ENCODE measurements at regions not wholly inside any gene's neighbourhood (a gene's known extent, or its start where the extent isn't known, plus 50 kb on each side); places are given as distances from the start of the nearest gene placed in this dataset.
A peak's percentile ranks its signal among the peaks of the same experiment; 100 is the strongest.

DNA sequence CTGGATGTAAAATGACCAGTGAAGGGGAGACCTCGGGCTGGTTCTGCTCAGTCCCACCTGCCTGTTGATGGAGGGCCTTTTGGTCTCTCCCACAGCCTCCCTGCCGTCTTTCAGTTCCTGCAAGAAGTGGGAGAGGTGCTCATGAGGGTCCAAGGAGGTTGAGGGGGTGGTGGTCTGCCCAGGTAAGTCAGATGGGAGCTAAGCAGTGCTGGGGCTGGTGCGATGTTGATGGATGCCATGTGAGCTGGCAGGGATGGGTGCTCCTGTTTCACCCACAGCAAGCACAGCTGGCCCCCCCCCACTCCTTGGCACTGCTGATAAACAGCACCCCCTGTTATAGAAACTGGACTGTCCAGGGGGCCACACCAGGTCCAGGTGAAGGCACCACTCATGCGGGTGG lies 145.6 kb downstream of the NSG2 start:
- DNase-seq, result no peak

DNA sequence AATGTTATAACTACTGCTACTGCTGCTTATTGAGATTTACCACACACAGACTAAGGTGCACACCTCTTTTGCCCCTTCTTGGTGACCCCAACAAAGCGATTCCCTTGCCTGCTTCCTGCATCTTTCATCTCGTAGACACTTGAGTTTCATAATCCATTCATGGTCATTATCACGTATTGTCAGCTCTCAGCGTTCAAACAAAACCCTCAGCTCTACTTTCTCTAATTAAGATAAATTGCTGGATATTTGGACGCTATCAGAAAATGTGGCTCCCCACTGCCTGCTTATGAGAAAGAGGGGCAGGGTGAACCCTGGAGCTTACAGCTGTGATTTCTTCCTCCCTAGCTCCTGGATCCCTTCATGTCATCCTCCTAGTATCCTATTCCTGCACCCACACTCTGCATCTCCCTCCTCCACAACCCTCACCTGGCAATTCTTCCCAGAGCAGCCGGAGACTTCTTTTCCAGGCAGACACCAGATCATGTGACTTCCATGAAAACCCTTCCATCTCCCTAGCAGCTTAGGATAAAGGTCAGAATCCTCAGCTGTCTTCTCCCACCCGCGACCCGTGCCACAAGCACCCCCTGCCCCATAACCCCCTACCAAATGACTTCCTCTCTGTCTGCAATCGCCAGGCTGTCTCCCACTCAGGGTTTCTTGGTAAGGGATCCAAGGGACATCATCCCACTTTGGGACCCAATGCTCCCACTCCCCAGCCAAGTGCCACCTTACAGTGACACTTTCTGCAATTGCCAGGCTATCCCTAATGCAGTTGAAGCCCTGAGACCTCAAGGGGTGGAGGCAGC lies 146.5 kb downstream of the NSG2 start:
- DNase-seq, result no peak

DNA sequence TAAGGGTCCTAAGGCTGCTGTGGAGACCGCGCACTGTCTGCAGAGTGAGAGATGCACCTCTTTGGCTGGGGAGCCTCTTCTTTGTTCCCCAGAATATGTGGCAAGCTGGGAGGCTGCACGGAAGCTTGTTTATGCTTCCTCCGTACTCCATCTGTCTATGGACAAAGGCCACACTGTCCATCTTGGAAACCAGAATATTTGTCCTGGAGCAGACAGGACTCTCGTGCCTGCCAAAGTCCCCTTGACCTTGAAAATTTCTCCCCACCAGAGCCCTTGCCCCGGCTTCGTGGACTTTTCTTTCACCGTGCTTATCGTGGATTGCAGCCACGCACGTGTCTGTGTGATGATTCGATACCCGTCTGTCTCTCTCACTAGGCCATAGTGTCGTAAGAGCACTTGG lies 147.4 kb downstream of the NSG2 start:
- DNase-seq, result no peak

DNA sequence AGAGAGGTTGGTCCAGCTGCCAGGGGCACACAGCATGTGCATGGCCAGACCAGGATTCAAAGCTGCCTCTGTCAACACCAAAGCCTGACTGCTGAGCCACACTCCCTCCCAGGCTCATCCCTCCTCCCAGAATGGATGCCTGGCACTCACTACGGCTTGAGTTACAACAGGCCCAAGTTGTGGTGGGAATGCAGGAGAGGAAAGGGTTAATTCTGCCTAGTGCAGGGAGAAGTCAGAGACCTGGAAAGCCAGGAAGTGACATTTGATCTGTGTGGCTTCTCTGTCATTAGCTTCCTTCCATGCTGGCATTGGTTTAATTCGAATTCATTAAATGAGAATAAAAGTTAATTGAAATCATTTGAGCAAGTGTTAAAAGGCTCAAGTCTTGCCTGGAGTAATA lies 150.0 kb downstream of the NSG2 start:
- no peak for DNase-seq

DNA sequence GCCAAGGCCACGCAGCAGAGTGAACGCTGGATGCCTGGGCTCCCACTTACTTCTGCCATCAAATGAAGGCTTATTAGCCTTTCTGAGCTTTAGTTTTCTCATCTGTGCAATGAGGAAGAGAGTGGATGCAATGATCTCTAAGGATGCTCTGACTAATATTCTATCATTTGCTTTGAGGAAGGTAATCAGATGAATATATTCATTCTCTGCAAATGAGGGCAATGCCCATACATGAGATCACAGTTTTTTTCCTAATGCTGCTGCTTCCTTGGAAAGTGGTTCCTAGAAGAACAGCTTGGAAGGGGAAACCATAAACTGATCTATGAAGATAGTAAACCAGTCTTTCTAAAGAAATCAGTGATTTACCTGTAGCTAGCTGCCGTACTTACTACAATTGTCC lies 152.4 kb downstream of the NSG2 start:
- no peak for DNase-seq

DNA sequence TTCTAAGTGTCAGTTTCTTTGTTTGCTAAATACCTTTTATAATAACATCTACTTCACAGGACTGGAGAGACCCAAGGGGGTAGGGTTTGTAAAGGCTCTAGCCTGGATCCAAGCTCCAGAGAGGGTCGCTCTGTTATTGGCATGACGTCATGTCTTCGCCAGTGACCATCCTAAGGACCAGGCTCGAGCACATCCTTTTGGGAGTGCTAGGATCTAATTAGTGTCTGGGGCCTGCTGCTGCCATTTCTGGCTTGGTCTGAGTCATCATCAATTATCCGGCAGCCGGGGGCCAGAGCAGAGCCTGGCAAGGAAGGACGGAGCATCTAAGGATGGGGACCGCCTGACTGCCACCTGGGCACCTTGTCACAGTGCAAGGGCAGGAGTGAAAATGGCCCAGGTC lies 153.0 kb downstream of the NSG2 start:
- no peak for DNase-seq

DNA sequence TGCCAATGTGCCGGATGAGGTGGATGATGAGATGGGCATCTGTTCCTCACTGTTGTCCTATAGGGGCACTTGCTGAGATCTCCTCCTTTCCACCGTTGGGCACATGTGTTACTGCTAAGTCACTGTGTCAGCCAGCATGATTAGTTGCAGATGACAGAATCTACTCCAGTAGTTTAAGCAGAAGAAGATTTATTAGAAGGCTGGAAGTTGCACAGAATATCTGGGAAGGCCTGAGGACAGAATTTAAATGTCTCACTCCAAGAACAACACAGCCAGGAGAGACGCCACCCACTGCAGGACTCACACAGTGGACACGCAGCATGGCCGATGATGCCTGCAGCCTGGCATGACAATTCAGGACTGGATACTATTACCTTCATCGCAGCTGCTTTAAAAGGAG lies 157.5 kb downstream of the NSG2 start:
- DNase-seq, result no peak

DNA sequence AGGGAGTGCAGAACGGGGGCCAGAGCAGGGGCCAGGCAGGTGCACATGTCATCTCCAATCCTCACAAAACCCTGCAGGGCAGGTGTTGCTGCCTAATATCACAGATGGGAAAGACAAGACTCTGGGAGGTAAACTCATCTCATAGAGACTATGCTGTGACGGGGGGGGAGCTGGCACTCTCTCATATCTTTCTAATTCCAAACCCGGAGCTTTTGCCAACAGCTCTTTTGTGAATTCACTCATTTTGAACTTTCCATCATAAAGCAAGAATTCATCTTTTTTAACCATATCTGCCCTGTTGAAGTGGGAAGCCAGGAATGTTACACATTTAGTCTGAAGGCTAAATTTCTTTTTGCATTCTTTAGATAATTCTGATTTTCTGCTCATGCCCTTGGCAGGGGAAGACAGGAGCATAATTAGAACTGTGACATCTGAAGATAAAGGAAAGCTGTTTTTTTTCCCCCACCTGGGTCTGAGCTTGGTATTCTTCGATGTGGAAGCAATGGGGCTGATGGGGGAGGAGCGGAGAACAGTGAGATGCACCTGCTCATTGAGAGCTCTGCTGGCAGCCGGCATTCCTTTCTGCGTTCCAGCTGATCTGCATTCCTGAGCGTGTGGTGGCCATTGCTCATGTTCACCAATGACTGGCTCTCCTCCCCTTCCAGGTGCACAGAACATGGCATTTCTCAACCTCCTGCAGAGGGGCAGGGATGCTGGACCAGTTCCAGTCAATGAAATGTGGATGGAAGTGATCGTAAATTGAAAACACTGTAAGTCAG lies 159.2 kb downstream of the NSG2 start:
- DNase-seq, result no peak

DNA sequence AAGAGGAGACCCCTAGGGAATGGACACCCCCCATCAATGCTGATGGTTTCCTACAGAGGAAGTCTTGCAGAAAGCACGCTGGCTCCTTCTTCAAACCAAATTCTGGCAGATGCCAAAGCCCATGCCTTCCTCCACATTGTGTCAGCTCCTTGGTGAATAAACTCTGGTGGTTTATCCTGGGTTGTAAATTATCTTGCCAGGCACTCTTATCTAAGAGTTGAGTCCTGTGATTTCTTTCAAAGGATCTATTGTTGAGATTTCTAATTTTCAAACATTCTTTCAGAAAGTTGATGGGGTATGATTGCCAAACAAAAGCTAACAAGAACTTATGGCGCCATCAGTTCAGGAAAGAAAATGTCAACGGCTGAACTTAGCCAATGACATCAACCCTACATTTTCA lies 160.4 kb downstream of the NSG2 start:
- DNase-seq, result no peak

DNA sequence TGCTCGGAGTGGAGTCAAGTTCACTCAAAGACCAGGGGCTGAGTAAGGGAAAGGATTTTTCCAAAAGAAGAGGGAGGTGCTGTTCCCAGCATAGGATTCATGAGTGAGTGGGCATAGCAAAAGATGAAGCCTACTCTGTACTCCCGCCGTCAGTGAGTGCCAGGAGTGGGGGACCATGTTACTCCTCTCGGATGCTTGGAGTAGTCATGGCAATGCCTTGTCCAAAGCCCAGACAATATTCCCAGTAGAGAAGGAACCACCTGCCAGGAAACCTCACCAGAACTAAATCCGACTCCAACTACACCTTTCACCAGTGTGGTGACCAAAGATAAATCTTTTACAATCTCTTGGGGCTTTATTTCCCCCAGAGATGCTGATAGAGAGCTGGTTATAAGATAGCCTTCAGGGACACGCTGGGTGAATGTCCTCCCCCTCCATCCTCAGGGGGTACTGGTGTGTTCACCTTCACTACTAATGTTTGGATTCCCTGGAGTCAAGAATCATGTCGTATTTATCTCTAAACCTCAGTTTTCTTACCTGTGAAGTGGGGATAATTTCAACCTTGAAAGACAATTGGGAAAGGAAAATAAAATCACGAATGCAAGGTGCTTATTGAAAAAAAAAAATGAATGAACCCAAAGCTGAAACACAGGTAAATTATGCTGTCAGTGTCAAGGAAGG lies 165.2 kb downstream of the NSG2 start:
- no peak for DNase-seq

DNA sequence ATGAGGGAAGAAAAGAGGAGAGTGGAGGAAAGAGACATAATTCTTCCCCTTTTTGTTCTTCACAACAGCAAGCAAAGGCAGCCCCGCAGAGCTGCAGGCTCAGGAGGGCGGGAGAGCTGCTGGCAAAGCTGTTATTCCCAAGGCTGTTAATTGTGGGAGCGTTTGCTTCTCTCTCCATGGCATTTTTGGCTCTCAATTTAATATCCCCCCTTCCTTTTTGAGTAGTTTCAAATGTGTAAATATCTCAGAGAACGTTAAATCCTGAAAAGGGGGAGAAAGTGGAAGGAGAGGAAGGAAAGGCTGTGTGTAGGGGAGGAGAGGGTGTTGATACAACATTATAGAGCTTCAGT lies 165.7 kb downstream of the NSG2 start:
- DNase-seq, result no peak

DNA sequence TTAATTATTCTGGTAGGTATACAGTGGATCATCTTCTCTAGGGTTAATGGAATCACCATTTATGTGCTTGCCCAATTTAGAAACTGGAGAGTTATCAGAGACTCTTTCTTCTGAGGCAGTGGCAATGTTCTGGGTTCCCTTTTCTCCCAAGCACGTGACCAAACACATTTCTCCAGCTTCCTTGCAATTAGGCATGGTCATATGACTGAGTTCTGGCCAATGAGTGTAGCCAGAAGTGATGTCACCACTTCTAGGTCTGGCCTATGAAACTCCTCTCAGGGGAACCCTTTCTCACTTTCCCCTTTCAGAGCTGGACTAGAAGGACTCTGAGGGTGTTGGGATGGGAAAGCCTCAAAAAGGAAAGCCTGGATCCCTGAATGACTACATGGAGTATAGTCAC lies 172.0 kb downstream of the NSG2 start:
- DNase-seq, result no peak

DNA sequence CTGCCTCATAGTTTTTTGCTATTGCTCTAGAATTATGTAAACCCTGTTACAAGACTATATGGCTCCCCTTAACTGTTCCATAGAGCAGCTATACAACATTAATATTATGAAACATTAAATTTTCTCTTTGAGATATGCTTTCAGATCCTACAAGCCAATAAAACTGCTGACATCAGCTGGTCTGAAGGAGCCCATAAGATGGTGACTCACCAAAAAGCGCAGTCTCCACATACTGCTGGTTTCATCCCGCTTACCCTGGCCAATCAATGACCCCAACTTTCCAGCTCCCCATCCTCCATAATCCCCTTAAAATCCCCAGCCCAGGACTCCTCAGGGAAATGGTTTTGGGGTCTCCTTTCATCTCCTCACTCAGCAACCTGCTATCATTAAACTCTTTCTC lies 172.7 kb downstream of the NSG2 start:
- DNase-seq, result no peak

DNA sequence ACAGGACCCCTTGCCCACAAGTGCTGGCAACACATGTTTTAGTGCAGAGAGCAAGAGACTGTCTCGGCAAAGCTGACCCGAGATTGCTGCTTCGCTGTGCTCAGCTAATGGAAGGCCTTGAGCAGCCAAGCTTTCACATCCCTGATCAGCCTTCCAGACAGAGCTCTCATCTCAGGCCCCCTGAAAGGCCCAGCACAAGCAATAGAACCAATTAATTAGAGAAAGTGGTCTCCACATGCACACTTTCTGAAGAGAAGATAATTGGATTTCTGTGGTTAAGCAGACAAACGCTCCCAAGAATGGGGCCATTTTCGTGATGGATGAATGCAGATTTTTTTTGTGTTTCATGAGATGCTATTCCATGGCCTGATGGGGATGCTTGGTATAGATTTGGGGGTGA lies 174.9 kb downstream of the NSG2 start:
- DNase-seq, result no peak

DNA sequence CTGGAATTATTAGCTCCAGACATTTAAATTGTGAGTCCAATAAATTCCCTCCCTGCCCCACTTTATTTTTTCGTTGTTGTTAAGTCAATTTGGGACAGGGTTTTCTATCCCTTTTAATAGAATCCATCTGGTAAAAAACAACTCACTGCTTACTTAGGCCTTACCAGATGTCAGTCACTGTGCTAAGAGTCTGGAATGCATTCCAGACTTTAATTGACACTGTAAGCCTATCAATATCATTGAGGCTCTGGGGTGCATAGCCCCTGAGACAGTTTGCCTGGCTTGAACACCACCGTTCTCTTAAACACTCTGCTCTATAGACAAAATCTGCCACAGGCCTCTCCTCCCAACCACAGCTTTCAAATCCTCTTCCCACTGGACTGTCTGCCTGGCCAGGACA lies 175.9 kb downstream of the NSG2 start:
- peak in 2 of 3 donors; percentile 4 to 30 for DNase-seq

DNA sequence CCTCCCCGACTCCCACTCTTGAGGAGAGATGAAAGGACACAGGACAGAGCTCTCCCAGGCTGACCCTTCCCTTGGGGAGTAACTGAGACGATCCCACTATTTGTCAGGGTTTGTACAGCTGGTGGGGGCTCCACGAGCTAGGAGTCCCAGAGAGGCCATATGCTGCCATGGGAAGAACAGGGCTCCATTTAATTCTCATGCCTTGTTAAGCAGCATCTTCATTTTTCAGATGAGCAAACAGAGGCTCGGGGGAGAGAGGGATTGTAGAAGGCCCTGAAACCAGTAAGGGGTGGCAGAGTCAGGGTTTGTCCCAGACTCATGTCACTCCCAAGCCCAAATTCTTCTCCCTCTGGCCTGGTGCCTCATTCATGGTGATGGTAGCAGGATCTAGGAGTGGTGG lies 176.4 kb downstream of the NSG2 start:
- no peak for DNase-seq

DNA sequence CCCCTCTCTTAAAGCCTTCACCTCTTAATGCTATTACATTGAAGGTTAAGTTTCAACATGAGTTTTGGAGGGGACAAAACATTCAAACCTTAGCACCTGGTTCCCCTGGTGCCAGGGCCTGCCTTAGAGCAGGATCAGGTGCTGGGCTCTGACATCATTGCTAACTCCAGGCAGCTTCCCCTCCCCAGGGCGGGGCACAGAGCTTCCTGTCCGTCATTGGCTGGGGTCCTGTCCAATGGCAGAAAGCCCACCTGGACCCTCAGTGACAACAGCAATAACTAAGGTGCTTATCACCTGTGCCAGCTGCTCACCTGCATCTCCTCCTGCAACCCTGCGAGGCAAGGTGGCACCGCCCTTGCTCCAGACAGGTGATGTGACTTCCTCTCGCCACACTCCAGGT lies 177.4 kb downstream of the NSG2 start:
- DNase-seq, result no peak

DNA sequence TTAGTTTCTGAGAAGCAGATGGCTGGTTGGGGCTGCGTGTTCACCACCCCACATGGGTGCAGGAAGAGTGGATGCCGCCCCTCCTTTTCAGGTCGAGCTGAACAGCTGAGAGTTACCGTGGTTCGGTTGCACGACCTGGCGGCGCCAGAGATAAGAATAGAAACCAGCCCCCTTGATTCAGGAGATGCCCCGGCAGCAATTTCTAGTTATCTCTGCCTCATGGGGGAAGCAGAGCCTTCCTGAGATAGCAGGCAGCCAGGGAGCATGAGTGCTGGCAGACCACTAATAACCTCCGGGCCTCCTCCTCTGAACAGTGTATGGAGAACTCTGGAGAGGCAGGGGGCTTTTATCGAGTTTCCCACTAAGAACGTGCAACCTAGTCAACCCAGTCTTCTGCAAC lies 177.8 kb downstream of the NSG2 start:
- DNase-seq, result no peak

DNA sequence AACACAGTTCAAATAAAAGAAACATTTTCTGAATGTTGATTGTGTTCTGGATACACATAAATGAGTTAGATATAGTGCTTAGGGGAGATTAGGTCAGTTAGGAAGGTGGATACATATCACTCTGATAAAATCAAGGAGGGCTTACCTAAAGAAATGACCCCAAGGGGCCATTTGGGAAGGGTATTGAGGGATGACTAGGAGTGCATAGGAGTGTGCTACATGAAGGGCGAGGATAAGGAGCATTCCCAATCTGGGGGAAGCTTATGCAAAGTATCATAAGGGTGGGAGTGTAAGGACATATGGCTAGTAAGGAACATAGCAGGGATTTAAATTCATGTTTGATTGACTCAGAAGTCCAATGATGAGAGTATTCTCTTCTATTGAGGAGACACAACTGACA lies 183.6 kb downstream of the NSG2 start:
- no peak for DNase-seq

DNA sequence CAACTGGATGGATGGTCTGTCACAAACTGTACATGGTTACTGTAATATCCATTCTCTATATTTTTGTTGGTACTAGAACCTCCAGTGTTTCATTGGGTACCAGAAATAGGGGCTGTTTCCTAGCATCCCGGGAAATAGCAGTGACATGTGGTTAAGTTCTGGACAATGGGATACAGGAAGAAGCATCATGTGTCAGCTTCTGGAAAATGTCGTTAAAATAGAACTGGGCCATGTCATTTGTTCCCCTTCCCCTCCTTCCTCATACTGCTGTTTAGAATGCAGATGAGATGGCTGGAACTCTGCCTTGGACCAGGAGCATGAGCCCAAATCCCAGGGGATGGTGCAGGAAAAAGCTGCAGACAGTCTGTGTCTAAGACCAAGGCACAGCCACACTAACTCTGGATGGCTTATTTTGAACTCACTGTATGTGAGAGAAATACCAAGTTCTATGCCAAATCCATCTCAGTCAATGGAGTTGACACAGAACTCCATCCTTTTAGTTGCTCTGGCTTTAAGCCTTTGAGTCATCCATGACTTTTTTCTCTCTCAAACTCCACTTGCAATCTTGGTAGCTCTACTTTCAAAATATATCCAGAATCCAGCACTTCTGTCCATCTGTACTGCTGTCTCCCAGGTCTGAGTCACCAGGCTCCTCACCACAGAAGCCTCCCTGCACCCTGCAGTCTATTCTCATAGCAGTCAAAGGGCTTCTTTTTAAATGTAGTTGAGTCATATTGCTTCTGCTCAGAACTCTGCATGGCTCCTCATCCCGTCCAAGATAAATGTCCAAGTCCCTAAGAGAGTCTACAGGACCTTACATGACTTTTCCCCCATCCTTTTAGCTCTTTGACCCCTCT lies 184.2 kb downstream of the NSG2 start:
- DNase-seq, result peak; percentile 10 to 75 (median 31)

DNA sequence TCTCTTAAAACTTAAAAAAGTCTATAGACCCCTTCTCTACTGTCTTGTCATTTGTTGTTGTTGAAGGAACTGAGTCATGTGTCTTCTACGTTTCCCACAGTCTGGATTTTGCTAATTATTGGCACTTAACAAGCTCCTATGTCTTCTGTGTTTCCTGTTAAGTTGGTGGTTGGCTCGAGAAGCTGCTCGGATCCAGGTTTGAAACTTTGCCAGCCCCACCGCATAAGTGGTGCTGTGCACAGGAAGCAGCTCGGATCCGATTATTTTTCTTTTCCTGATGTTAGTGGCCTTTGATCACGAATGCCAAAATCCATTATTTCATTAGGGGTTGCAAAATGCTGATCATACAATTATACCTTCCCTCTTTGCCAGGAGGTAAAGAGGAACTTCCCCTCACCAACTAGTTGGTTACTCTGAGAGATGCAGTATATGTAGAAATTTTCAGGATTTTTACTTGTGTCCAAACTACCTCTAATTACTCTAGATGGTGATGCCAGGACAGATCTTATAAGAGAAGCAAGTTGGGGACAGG lies 186.5 kb downstream of the NSG2 start:
- peak in 1 of 3 donors; percentile 66 for DNase-seq

DNA sequence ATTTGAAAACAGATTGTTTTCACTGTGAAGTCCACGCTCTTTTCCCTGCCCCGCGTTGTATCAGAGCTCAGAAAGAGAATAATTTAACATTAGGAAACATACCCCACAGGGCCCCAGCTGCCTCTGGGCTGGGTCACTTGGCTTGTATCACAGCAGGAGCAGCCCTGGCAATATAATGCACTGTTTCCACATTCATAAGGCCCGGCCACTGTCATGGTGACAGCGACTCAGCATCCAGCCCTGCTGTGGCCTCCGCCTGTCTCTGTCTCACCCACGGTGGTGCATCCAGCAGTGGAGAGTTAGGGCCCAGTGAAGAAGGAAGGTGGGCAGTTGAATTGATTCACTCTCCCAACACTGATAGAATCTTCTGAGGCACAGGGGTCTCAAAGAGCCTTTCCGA lies 188.9 kb downstream of the NSG2 start:
- no peak for DNase-seq

All from muscle of back (tissue), 3 donors.